Pancreas (tissue), 10 donors: ENCODE measurements at regions not wholly inside any gene's neighbourhood (a gene's known extent, or its start where the extent isn't known, plus 50 kb on each side); places are given as distances from the start of the nearest gene placed in this dataset.

Experiments
- ATAC-seq, 4 donors: fragments of 200-7000 bp; cut with Tn5 transposase; one replicate each; pipeline versions ENCODE4 v1.8.0 to v1.9.1; 2020; ENCODE audit warnings: mild to moderate bottlenecking in 4 of 4, moderate library complexity in 4 of 4
- DNase-seq, 6 donors: peaks; one replicate each; pipeline ENCODE4 v3.0.0-alpha.2; 2020
- FAIRE-seq: peaks from 2 replicates; lab custom pipeline; 2012; peaks lifted over from hg19 to GRCh38; lab: Jason Lieb, UNC
- H3K27ac ChIP-seq, 4 donors: fragments of 200-600 bp; sonication (generic); 1 replicate in 3 of 4; 2 replicates in 1 of 4; pipeline versions ENCODE4 v1.5.0 to v1.8.0; 2020
- H3K27me3 ChIP-seq, 4 donors: fragments of 200-600 bp; one replicate each; pipeline ENCODE4 v1.8.0; 2021
- H3K36me3 ChIP-seq, 3 donors: fragments of 200-600 bp; sonication (generic) in 1 of 3; one replicate each; pipeline versions ENCODE4 v1.5.0 to v1.8.0; 2020 to 2021
- H3K4me1 ChIP-seq, 3 donors: fragments of 200-600 bp; one replicate each; pipeline ENCODE4 v1.8.0; 2021
- H3K4me3 ChIP-seq, 4 donors: fragments of 200-600 bp; sonication (generic) in 2 of 4; one replicate each; pipeline versions ENCODE4 v1.5.0 to v1.8.0; 2020 to 2021
- H3K9me3 ChIP-seq, 4 donors: fragments of 200-600 bp; one replicate each; pipeline ENCODE4 v1.8.0; 2021
- WGBS, 2 donors: extraction: QIAGEN DNeasy Blood & Tissue Kit; methylation state at CpG; one replicate each; pipeline ENCODE4 v1.1.7; 2013; 5-methylcytosine and 5-hydroxymethylcytosine counted together
- intact Hi-C, 3 donors: fragments of 100-400 bp; cut with DNase I; formaldehyde crosslinking; loops; one replicate each; pipeline versions ENCODE4 v1.11.1 to v1.14.2; 2022
- TF ChIP-seq, protein P1 (sequence below), 4 donors: fragments of 200-600 bp; sonication (generic) in 3 of 4; IDR thresholded peaks; one replicate each; pipeline versions ENCODE4 v1.5.0 to v1.8.0; 2021; ENCODE audit warnings: antibody characterized with exemption in 4 of 4
- donor health status: healthy with polysubstance abuse.
- donor health status: DM: no; HTN: no; CAD: no; lungs with moderate emphysema.
- donor health status: DM: no; HTN: no; CAD: no.
- donor health status: control.
- donor health status: control.
- donor health status: Bipolar disorder and iron deficiency.
- donor health status: DM: yes; HTN: yes; CAD: no.
- donor health status: DM: no; HTN: no; CAD: no.
- donor health status: DM: no; HTN: no; CAD: no.
- donor health status: DM: yes; HTN: yes; CAD: no.

- intact Hi-C loops, result no loop called here
- Histone ChIP-seq H3K9me3 (no peaks in the 10 kb centered on the region), H3K27ac (no peak overlapping the region), H3K4me1 (peaks cover 0 to 4% (median 0%) of the 10 kb centered on the region in 3 donors), H3K36me3 (no peaks in the 10 kb centered on the region), H3K4me3 (no peak overlapping the region), H3K27me3 (no peaks in the 10 kb centered on the region)
- WGBS, 2 donors, result 72 to 75% methylated on average over 2 of the region's 2 CpGs
- DNase-seq (no peak), ATAC-seq (no peak), FAIRE-seq (no peak)
- TF ChIP-seq, protein P1, sequence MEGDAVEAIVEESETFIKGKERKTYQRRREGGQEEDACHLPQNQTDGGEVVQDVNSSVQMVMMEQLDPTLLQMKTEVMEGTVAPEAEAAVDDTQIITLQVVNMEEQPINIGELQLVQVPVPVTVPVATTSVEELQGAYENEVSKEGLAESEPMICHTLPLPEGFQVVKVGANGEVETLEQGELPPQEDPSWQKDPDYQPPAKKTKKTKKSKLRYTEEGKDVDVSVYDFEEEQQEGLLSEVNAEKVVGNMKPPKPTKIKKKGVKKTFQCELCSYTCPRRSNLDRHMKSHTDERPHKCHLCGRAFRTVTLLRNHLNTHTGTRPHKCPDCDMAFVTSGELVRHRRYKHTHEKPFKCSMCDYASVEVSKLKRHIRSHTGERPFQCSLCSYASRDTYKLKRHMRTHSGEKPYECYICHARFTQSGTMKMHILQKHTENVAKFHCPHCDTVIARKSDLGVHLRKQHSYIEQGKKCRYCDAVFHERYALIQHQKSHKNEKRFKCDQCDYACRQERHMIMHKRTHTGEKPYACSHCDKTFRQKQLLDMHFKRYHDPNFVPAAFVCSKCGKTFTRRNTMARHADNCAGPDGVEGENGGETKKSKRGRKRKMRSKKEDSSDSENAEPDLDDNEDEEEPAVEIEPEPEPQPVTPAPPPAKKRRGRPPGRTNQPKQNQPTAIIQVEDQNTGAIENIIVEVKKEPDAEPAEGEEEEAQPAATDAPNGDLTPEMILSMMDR (IDR thresholded peaks at IDR 0.05), result no peak
Measured at GRCh38 chr3:69442771-69443311, 57.0 kb upstream of the FRMD4B start.

DNA sequence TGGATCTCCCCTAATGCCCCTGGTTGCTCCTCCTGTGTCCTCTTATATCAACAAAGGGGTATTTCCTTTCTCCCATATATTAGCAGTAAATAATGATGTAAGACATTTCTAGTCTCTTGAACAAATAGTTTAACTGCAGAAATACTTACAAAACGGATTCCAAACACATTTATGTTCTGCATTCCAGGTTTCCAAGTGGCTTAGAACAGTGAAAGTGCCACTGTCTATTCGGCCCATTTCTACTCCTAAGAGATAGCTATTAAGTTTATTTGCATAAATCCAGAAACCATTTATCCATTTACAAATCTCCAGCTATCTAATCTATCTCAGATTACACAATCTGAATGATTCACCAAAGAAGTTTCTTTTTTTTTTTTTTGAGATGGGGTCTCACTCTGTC, 55.8 kb upstream of the FRMD4B start:
- H3K36me3 ChIP-seq, result no peaks in the 10 kb centered on the region
- no peak overlapping the region for H3K4me3 ChIP-seq
- intact Hi-C loops, result no loop called here
- TF ChIP-seq, protein P1 (IDR thresholded peaks at IDR 0.05), result no peak
- H3K9me3 ChIP-seq, result no peaks in the 10 kb centered on the region
- ATAC-seq, result no peak
- peaks cover 0 to 4% (median 0%) of the 10 kb centered on the region in 3 donors for H3K4me1 ChIP-seq
- H3K27ac ChIP-seq, result no peak overlapping the region
- H3K27me3 ChIP-seq, result no peaks in the 10 kb centered on the region
- WGBS, 2 donors, result 50 to 58% methylated on average over 2 of the region's 2 CpGs
- DNase-seq, result no peak
- no peak for FAIRE-seq

DNA sequence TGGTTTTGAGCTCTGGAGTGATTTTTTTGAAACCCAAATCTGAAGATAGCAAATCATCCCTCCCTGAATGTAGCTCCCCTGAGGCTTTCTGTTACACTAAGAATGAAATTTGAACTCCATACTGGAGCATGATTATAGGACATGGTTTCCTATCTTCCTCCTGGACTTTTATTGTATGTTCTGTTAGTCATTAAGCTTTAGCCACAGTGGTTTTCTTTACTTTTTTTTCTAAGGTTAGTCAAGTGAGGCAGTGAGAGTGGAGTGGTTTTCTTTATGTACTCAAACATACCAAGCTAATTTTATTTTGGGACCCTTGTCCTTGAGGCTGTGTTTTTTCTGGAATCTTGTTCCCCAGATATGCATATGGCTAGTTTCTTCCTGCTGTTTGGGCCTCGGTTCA, 55.2 kb upstream of the FRMD4B start:
- H3K9me3 ChIP-seq, result no peaks in the 10 kb centered on the region
- DNase-seq, result no peak
- TF ChIP-seq, protein P1 (IDR thresholded peaks at IDR 0.05), result no peak
- intact Hi-C loops, result no loop called here
- no peaks in the 10 kb centered on the region for H3K36me3 ChIP-seq
- no peak for ATAC-seq
- H3K4me1 ChIP-seq, result peaks cover 0 to 4% (median 0%) of the 10 kb centered on the region in 3 donors
- no peak overlapping the region for H3K4me3 ChIP-seq
- WGBS, 2 donors, result 54 to 77% methylated on average over 1 of the region's 1 CpG
- H3K27ac ChIP-seq, result no peak overlapping the region
- no peaks in the 10 kb centered on the region for H3K27me3 ChIP-seq
- FAIRE-seq, result no peak

- ATAC-seq (peak; percentile 55 to 91 (median 82)), DNase-seq (no peak), FAIRE-seq (no peak)
- WGBS, 2 donors, result 0% methylated on average over 1 of the region's 1 CpG
- Histone ChIP-seq H3K36me3 (no peaks in the 10 kb centered on the region), H3K9me3 (no peaks in the 10 kb centered on the region), H3K4me3 (peak overlapping the region in 2 of 4 donors; percentile 12 to 23), H3K4me1 (peaks cover 0 to 4% (median 0%) of the 10 kb centered on the region in 3 donors), H3K27ac (peak overlapping the region in 1 of 4 donors; percentile 47), H3K27me3 (no peaks in the 10 kb centered on the region)
- TF ChIP-seq, protein P1 (IDR thresholded peaks at IDR 0.05), result peak in 3 of 4 donors; percentile 37 to 39 (median 38)
- intact Hi-C loops, result no loop called here
Measured at GRCh38 chr3:69439643-69440270, 53.9 kb upstream of the FRMD4B start.

- H3K4me3 ChIP-seq, result no peak overlapping the region
- intact Hi-C loops, result no loop called here
- H3K27ac ChIP-seq, result no peak overlapping the region
- no peak for FAIRE-seq
- DNase-seq, result no peak
- peaks cover 0 to 4% (median 0%) of the 10 kb centered on the region in 3 donors for H3K4me1 ChIP-seq
- no peaks in the 10 kb centered on the region for H3K36me3 ChIP-seq
- H3K9me3 ChIP-seq, result no peaks in the 10 kb centered on the region
- 88 to 93% methylated on average over 1 of the region's 1 CpG for WGBS, 2 donors
- no peaks in the 10 kb centered on the region for H3K27me3 ChIP-seq
- TF ChIP-seq, protein P1 (IDR thresholded peaks at IDR 0.05), result no peak
- no peak for ATAC-seq
Measured at GRCh38 chr3:69438476-69438875, 52.6 kb upstream of the FRMD4B start.
